ENCODE measurements at regions not wholly inside any gene's neighbourhood (a gene's known extent, or its start where the extent isn't known, plus 50 kb on each side); places are given as distances from the start of the nearest gene placed in this dataset.

- DNase-seq (ENCODE audit: low spot score) = peak; percentile 21
These were observed 176.0 kb downstream of the ACKR3 start for GRCh38 chr2:236745420-236746210.

- DNase-seq (ENCODE audit: low spot score) = no peak
These were observed 177.2 kb downstream of the ACKR3 start for GRCh38 chr2:236746833-236747232.

DNA sequence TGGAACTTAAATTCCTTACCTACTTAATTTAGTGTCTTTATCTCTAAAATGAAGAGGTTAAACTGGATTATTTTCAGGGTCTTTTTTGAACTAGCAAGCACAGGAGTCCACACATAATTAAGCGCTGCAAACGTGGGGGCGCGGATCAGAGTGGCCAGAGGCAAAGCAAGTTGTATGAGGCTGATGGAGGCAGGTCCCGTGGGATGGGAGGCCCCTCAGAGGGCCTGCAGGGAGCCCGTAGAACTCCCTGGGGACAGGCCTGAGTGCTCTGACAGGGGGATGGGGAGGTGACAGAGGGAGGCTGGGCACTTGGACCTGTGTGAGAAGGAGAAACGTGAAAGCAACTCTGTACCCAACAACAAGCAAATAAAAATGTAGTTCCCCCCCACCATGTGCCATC, 177.8 kb downstream of the ACKR3 start:
- DNase-seq (ENCODE audit: low spot score) = no peak

DNA sequence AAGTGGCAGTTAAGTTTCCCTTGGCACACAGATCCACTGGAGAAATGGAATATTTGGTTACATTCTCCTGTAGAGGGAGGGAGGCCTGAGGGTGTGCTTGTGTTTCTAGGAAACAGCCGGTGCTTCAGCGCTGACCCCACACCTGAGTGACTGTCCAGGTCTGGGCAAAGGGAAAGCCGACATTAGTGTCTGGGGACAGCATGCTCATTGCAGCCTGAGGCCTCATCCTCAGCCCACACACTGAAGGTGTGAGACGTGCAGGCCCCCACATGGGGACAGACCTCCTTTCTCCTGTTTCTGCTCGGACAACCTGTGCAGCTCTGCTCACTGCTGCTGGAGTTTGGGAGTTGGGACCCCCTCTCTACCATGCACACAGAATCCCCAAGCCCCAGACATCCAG, 178.3 kb downstream of the ACKR3 start:
- DNase-seq (ENCODE audit: low spot score) = no peak

- no peak for DNase-seq (ENCODE audit: low spot score)
These were observed 178.8 kb downstream of the ACKR3 start for GRCh38 chr2:236748385-236748784.

DNA sequence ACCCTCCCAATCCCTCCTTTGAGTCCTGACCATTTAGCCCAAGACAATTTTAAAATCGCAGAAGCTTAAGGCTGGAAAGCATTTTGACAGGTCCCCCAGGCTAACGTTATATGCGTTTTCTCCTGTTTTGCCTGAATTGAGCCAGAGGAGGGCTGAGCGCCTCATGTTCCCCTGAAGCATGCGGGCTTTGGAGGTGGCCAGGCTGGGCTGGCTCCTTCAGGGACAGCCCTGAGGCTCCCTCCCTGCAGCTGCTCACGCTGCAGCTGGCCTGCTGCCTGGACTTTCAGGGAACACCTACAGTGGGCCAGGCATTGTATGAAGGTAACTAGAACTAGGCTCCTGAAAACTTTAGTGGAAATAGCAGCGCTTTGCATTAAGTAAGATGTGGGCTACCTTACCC, 179.2 kb downstream of the ACKR3 start:
- no peak for DNase-seq (ENCODE audit: low spot score)

DNA sequence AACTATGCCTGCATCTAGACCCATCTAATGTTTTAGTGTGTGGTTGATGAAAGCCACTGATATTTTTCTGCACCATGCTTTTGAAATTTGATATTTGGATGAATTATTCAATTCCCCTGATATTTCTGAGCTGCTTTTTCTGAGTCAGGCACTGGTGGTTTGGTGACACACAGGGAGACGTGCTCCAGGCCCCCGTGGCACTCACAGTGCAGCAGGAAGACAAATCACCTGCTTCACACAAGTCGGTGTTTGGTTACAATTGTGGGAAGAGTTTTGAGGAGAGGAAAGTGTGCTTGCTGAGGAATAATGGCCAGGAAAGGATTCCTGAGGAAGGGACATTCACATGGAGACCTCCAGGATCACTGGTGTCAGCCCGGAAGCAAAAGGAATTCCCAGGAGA, 179.7 kb downstream of the ACKR3 start:
- DNase-seq (ENCODE audit: low spot score) = no peak

GRCh38 chr2:236752096-236752495, 182.5 kb downstream of the ACKR3 start:
- no peak for DNase-seq (ENCODE audit: low spot score)

DNA sequence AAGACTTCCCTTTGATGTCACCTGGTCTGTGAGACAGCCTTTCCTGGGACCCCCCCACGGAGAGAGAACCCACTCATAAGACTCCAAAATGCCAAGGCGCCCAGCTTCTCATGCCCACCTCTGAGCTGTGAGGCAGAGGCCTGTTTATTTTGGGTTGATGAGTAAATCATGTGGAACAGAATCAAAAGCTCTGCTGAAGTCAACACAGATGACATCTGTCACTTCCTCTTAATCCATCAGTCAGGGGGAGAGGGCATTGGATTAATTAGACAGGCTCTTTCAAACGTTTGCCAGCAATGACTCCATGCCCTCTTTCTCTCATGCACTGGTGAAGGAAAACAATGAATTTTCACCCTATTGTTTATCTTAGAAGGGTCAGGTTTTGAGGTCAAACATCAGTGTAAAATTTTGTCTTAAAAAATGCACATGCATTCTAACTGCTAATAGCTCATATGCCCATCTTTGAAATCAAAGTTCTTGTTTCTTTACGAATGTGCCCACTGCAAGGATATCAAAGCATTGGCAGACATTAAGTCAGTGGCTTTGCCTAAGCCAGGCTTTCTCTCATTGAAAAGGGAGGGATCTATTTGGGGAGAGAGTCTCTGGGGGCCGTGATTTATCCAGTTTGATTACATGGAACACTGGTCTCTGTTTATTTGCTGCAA, 184.1 kb downstream of the ACKR3 start:
- DNase-seq (ENCODE audit: low spot score) = no peak

GRCh38 chr2:236754271-236754944, 184.8 kb downstream of the ACKR3 start:
- no peak for DNase-seq (ENCODE audit: low spot score)

- DNase-seq (ENCODE audit: low spot score) = no peak
These were observed 185.7 kb downstream of the ACKR3 start for GRCh38 chr2:236755278-236755840.

DNA sequence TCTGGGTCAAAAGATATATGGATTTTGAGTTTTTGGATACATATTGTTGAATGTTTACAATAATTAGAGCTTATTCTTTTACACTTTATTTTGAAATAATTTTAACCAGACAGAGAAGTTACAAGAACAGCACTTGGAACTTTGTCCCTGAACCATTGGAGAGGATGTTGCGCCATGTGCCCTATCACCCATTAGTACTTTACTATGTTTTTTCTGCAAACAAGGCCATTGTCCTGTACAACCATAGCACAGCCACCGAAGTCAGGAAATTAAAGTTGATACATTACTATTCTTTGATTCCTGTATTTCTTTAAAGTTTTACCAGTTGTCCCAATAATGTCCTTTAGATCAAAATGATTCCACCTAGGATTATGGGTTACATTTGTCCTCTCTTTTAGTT, 188.8 kb downstream of the ACKR3 start:
- no peak for DNase-seq (ENCODE audit: low spot score)

DNA sequence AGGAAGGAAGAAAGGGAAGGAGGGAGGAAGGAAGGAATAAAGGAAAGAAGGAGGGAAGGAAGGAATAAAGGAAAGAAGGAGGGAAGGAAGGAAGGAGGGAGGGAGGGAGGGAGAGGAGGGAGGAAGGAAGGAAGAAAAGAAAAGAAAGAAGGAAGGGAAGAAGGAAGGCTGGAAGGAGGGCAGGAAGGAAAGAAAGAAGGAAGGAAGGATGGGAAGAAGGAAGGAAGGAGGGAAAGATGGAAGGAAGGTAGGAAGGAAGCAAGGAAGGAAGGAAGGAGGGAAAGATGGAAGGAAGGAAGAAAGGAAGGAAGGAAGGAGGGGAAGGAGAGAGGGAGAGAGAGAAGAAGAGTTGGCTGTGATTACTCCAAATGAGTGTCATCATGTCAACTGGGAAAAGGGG, 190.6 kb downstream of the ACKR3 start:
- no peak for DNase-seq (ENCODE audit: low spot score)

- no peak for DNase-seq (ENCODE audit: low spot score)
These were observed 191.7 kb downstream of the ACKR3 start for GRCh38 chr2:236761358-236761757.

DNA sequence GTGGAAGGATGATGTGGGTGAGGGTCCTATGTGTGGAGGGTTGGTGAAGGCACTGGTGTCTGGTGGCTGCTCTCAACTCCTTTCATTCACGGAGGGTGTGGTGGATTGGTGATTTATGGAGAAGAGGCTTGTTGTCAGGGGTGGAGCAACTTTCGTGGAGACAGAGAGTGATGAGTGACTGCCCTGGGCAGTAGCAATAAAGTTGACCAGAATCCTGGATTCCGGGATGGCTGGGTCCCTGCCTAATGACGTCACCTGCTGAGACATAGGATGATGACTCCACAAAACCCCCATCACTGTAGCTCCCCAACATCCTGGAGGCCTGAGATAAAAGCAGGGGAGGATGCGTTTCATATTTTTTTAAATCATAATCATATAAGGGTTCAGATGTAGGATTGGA, 193.0 kb downstream of the ACKR3 start:
- DNase-seq (ENCODE audit: low spot score) = no peak

DNA sequence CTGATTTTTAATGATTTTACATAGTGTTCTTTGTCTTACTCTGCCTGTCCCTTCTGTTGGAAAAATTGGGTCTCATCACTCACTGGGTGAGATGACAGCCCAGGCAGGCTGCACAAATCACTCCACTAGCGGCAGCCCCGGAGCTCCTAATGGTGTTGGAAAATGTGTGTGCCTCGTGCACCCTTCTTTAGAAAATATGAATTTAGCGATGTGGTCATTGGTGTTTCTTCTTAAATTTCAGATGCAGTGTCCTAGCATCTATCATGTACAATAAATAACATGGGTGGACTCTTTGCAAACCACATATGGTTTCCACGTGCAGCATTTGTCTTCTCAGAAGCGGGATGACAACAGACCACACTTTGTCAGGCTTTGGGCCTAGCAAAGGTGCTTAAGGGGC, 194.2 kb downstream of the ACKR3 start:
- DNase-seq (ENCODE audit: low spot score) = no peak

DNA sequence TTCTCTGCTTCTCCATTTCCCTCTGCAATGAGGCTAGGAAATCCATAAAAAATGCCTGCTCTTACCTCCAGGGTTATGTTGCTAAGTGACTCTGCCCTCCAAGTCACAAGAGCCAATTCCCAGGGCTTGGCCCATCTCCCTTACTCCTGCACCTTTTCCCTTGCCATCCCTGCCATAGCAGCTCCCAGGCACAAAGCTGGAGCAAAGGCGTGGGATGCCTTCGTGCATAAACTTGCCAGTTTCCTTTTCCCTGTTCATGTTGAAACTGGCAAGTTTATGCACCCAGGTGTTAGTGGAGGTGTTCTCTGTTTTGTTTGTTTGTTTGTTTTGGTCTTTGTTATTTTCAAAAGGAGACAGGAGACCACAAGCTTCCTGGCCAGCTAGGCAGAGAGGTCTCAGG, 195.1 kb downstream of the ACKR3 start:
- DNase-seq (ENCODE audit: low spot score) = no peak

GRCh38 chr2:236765478-236765877, 195.9 kb downstream of the ACKR3 start:
- no peak for DNase-seq (ENCODE audit: low spot score)

- DNase-seq (ENCODE audit: low spot score) = no peak
These were observed 197.2 kb downstream of the ACKR3 start for GRCh38 chr2:236766850-236767249.

DNA sequence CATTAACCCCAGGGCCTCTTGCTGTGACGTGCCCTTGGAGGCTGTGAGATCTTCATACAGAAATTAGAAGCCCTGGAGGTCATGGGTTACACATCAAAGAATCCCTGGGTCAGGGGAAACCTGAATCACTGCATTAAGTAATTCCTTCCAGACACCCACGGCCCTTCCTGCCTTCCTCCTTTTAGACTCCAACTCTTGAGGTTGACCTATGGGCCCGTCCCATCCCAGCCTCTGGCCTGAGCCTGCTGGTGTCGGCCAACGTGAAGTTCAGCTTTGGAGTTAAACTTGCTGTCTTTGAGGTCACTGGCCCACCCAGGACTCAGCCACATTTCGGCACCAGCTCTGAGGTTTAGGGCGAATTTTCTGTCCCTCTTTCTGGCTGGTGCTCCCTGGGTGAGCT, 198.3 kb downstream of the ACKR3 start:
- DNase-seq (ENCODE audit: low spot score) = no peak

GRCh38 chr2:236768393-236769140, 198.9 kb downstream of the ACKR3 start:
- no peak for DNase-seq (ENCODE audit: low spot score)

DNA sequence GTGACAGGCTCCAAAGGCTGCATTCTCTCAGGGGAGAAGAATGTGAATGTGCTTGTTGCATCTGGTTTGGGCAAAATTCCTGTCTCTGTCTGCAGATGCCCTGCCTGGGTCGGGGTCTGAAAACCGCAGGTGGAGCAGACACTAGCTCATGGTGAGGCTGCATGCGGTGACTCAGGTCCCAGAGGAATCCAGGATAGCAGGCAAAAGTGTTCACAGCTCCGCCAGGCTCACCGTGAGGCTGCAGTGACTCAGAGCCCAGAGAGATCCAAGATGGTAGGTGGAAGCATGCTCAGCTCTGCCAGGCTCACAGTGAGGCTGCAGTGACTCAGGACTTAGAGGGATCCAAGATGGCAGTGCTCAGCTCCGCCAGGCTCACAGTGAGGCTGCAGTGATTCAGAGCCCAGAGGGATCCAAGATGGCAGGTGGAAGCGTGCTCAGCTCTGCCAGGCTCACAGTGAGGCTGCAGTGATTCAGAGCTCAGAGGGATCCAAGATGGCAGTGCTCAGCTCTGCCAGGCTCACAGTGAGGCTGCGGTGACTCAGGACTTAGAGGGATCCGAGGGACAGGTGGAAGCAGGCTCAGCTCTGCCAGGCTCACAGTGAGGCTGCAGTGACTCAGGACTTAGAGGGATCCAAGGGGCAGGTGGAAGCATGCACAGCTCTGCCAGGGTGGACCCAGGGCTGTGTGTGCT, 200.5 kb downstream of the ACKR3 start:
- peak; percentile 33 for DNase-seq (ENCODE audit: low spot score)

All from SW480 (cell line).